Cardiac muscle cell (in vitro differentiated cells and primary cell): ENCODE measurements at regions not wholly inside any gene's neighbourhood (a gene's known extent, or its start where the extent isn't known, plus 50 kb on each side); places are given as distances from the start of the nearest gene placed in this dataset.
"Not testable (repeated sequence)": the region's sequence is repeated elsewhere in the genome, so short reads cannot be mapped to it uniquely, and the experiment has no call there.

Source experiments
- DNase-seq, 2 donors: peaks; one replicate each; pipeline versions ENCODE4 v3.0.0 to v3.0.0-alpha.2; 2010 to 2017; ENCODE audit warnings: low read depth in 1 of 2, low spot score in 1 of 2
- H3K27ac ChIP-seq: fragments of 200-600 bp; sonication (generic); 2 replicates; pipeline ENCODE4 v1.5.1; 2016
- H3K27me3 ChIP-seq: fragments of 200-600 bp; sonication (generic); 2 replicates; pipeline ENCODE4 v1.6.0; 2016; ENCODE audit warnings: control low read depth
- H3K36me3 ChIP-seq: fragments of 200-600 bp; sonication (generic); 2 replicates; pipeline ENCODE4 v1.5.1; 2016; ENCODE audit warnings: control low read depth
- H3K4me1 ChIP-seq: fragments of 200-600 bp; sonication (generic); 2 replicates; pipeline ENCODE4 v1.8.1; 2017; ENCODE audit warnings: low read depth, mild to moderate bottlenecking, mixed run types
- H3K4me3 ChIP-seq: fragments of 200-600 bp; sonication (generic); 2 replicates; pipeline ENCODE4 v1.5.1; 2016; ENCODE audit warnings: mild to moderate bottlenecking
- H3K9me3 ChIP-seq: fragments of 200-600 bp; sonication (generic); 2 replicates; pipeline ENCODE4 v1.5.1; 2017; ENCODE audit warnings: low read depth, mild to moderate bottlenecking, control low read depth
- CTCF ChIP-seq: IDR thresholded peaks from 2 replicates; pipeline ENCODE4 v1.5.1; 2012; ENCODE audit warnings: low read depth, mild to moderate bottlenecking, low read length

GRCh38 chr11:66789097-66789890, 53.9 kb upstream of the RCE1 start:
- Histone ChIP-seq H3K9me3 (no peaks in the 10 kb centered on the region), H3K36me3 (no peaks in the 10 kb centered on the region), H3K4me3 (no peak overlapping the region), H3K27me3 (no peaks in the 10 kb centered on the region), H3K4me1 (no peaks in the 10 kb centered on the region), H3K27ac (no peak overlapping the region)
- TF ChIP-seq CTCF = no peak
- no peak for DNase-seq

- Histone ChIP-seq H3K4me1 (no peaks in the 10 kb centered on the region), H3K4me3 (no peak overlapping the region), H3K36me3 (no peaks in the 10 kb centered on the region), H3K9me3 (no peaks in the 10 kb centered on the region), H3K27ac (no peak overlapping the region), H3K27me3 (no peaks in the 10 kb centered on the region)
- DNase-seq = no peak
- no peak for TF ChIP-seq CTCF
These were observed 55.1 kb upstream of the RCE1 start for GRCh38 chr11:66787934-66788758.

GRCh38 chr11:66784575-66784974, 55.6 kb upstream of the SPTBN2 start:
- Histone ChIP-seq H3K27ac (no peak overlapping the region), H3K27me3 (no peaks in the 10 kb centered on the region), H3K9me3 (no peaks in the 10 kb centered on the region), H3K36me3 (no peaks in the 10 kb centered on the region), H3K4me3 (no peak overlapping the region), H3K4me1 (no peaks in the 10 kb centered on the region)
- TF ChIP-seq CTCF = no peak
- DNase-seq = peak in 1 of 2 donors; percentile 2

GRCh38 chr11:66782726-66783125, 53.7 kb upstream of the SPTBN2 start:
- Histone ChIP-seq H3K27ac (no peak overlapping the region), H3K4me3 (no peak overlapping the region), H3K4me1 (no peaks in the 10 kb centered on the region), H3K27me3 (no peaks in the 10 kb centered on the region), H3K9me3 (no peaks in the 10 kb centered on the region), H3K36me3 (no peaks in the 10 kb centered on the region)
- no peak for TF ChIP-seq CTCF
- no peak for DNase-seq

GRCh38 chr11:66779651-66780050, 50.6 kb upstream of the SPTBN2 start:
- not testable (repeated sequence) for H3K4me3 ChIP-seq, DNase-seq, H3K27ac ChIP-seq, H3K27me3 ChIP-seq, H3K9me3 ChIP-seq, H3K4me1 ChIP-seq, H3K36me3 ChIP-seq
